Mucosa of descending colon (tissue), 3 donors: ENCODE measurements at regions not wholly inside any gene's neighbourhood (a gene's known extent, or its start where the extent isn't known, plus 50 kb on each side); places are given as distances from the start of the nearest gene placed in this dataset.

ENCODE experiments used
- ATAC-seq: fragments of 200-7000 bp; cut with Tn5 transposase; one replicate; pipeline ENCODE4 v1.9.1; 2020; ENCODE audit warnings: mild to moderate bottlenecking, moderate library complexity
- DNase-seq, 3 donors: peaks; one replicate each; pipeline ENCODE4 v3.0.0-alpha.2; 2020
- H3K36me3 ChIP-seq: fragments of 200-600 bp; one replicate; pipeline ENCODE4 v1.8.0; 2021; ENCODE audit warnings: low read depth, mild to moderate bottlenecking
- H3K4me1 ChIP-seq: fragments of 200-600 bp; one replicate; pipeline ENCODE4 v1.8.0; 2021; ENCODE audit warnings: low read depth, mild to moderate bottlenecking
- H3K4me3 ChIP-seq: fragments of 200-600 bp; one replicate; pipeline ENCODE4 v1.8.0; 2021; ENCODE audit warnings: mild to moderate bottlenecking
- H3K9me3 ChIP-seq: fragments of 200-600 bp; one replicate; pipeline ENCODE4 v1.8.0; 2021; ENCODE audit warnings: mild to moderate bottlenecking
- intact Hi-C, 2 donors: fragments of 100-400 bp; cut with DNase I in 1 of 2; cut with micrococcal nuclease in 1 of 2; formaldehyde crosslinking; loops; one replicate each; pipeline versions ENCODE4 v1.11.0 to v1.11.1; 2022; cut with DNase I, micrococcal nuclease
- TF ChIP-seq, protein P1 (sequence below): fragments of 200-600 bp; IDR thresholded peaks from one replicate; pipeline ENCODE4 v1.8.0; 2022; ENCODE audit warnings: antibody characterized with exemption, mild to moderate bottlenecking
- donor health status: DM: no; HTN: no; CAD: no; lungs with moderate emphysema.
- donor health status: DM: no; HTN: no; CAD: no.
- donor health status: DM: no; HTN: yes; CAD: no.

DNA sequence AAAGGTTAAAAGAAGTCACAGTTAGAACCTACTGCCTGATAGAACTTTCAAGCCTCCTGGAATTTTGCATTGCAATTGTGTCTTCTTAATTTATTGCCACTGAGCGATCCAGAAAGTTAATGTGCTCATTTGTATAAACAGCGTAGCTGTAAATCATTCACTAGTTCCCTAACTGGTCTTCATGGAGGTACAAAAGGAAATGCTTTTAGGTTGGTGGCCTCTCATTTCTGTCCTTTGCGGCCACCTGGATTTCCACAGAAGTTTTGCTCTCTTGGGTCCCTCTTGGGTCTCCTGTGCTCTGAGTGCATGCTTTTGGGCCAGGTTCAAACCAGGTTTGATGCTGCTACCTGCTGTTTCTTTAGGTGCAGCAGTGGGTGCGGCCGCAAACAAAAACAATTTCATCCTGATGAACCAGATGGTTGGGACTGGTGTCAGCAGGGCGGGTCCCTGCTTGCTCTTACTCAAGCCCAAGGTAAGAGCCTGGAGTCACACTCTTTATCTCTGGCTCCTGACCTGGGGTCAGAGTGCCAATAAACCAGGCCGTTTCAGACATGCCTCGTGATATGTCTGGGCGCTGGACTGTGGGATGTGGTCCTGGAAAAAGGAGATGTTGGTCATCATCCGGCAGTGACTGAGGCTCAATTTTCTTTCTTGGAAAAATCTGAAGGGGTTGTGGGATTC, 270.1 kb downstream of the PTTG2 start:
- ATAC-seq, result peak; percentile 88

DNA sequence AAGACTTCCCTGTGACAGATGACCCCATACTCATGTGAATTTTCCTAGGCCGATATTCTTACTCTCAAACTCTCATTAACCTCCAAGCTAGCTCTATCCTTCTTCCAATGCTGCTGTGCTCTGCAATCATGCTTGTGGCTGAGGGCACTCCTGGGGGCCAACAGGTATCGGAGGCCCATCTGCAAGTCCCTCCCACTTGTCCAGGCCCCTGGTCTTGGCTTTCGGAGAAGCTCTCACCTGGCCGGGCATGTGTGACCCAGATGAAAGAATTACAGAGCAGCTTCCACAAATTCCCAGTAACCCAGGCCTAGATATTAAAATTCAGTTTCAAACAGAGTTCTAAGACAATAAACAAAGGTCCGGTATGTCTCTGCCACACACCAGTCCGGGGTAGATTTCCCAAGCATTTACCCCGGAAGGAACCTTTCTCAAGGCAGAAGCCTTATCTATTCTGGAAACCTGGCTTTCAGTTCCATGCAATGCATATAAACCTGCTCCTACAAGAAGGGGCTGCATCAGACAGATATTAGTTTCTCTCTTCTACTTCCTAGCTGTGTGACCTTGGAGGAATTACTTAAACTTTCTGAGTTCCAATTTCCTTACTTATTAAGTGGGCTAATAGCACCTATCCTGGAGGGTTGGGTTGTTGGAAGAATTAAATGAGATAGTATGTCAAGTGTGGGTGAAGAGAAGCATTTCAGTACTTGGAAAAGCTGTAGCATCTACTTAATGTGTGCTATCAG, 270.8 kb downstream of the PTTG2 start:
- ATAC-seq (peak; percentile 1), DNase-seq (peak in 1 of 3 donors; percentile 44)
- Histone ChIP-seq H3K36me3 (no peaks in the 10 kb centered on the region), H3K4me3 (no peak overlapping the region), H3K9me3 (no peaks in the 10 kb centered on the region), H3K4me1 (peaks cover 19% of the 10 kb centered on the region)
- TF ChIP-seq, protein P1, sequence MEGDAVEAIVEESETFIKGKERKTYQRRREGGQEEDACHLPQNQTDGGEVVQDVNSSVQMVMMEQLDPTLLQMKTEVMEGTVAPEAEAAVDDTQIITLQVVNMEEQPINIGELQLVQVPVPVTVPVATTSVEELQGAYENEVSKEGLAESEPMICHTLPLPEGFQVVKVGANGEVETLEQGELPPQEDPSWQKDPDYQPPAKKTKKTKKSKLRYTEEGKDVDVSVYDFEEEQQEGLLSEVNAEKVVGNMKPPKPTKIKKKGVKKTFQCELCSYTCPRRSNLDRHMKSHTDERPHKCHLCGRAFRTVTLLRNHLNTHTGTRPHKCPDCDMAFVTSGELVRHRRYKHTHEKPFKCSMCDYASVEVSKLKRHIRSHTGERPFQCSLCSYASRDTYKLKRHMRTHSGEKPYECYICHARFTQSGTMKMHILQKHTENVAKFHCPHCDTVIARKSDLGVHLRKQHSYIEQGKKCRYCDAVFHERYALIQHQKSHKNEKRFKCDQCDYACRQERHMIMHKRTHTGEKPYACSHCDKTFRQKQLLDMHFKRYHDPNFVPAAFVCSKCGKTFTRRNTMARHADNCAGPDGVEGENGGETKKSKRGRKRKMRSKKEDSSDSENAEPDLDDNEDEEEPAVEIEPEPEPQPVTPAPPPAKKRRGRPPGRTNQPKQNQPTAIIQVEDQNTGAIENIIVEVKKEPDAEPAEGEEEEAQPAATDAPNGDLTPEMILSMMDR, result no peak
- intact Hi-C loops, result loop anchor here in 1 of 2 donors (5.0 kb wide), 1 partner anchor 441 kb away; no protein-coding TSS in a partner anchor

More for the DNA sequence above, 270.1 kb downstream of the PTTG2 start:
- H3K9me3 ChIP-seq, result no peaks in the 10 kb centered on the region
- peaks cover 19% of the 10 kb centered on the region for H3K4me1 ChIP-seq
- peak; percentile 79 to 87 (median 87) for DNase-seq
- TF ChIP-seq, protein P1, result no peak
- intact Hi-C loops, result loop anchor here in 1 of 2 donors (5.0 kb wide), 1 partner anchor 442 kb away; no protein-coding TSS in a partner anchor
- H3K36me3 ChIP-seq, result no peaks in the 10 kb centered on the region
- no peak overlapping the region for H3K4me3 ChIP-seq

DNA sequence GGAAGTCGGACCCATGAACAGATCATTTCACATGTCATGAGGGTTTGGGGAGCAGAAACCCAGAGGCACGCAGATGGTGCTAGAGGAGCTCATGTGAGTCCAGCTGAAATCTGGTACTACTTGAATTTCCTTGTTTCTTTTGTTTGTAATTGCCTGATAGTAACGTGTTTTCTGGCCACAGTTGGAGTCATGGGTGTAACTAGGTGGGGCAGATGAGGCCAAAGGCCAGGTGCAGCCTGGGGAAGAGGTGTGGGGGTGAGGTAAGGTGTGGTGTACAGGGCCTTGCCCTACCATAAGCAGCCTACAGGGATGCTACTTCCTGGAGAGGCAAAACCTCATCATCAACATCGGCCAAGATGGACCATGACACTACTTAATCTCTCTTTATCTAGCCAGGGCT, 271.4 kb downstream of the PTTG2 start:
- ATAC-seq, result peak; percentile 91
- DNase-seq, result peak; percentile 79 to 87 (median 85)

DNA sequence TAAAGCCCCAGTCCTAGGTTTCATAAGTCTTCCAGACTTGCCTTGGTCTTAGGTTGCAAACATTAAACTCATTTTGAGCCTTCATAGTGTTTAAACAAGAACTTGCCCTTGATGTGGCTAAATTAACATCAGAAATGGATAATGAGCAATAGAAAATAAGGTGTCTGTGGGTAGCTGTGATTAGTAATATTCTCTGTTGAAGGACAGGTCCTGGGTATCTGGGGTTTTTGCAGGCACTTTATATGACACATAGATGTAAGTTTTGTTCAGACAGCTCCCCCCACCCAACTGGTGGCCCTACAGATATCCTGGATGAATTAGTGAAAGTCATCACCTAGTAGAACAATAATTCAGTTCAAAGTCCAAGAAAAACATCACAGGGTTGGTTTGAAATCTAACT, 272.5 kb downstream of the PTTG2 start:
- intact Hi-C loops, result loop anchor here in 1 of 2 donors (2.0 to 5.0 kb wide), 2 partner anchors 82 to 440 kb away; no protein-coding TSS in a partner anchor
- no peak overlapping the region for H3K4me3 ChIP-seq
- no peak for ATAC-seq
- H3K9me3 ChIP-seq, result no peaks in the 10 kb centered on the region
- peaks cover 19% of the 10 kb centered on the region for H3K4me1 ChIP-seq
- TF ChIP-seq, protein P1, result no peak
- H3K36me3 ChIP-seq, result no peaks in the 10 kb centered on the region
- no peak for DNase-seq

More for the DNA sequence above, 271.4 kb downstream of the PTTG2 start:
- Histone ChIP-seq H3K36me3 (no peaks in the 10 kb centered on the region), H3K4me1 (peaks cover 19% of the 10 kb centered on the region), H3K9me3 (no peaks in the 10 kb centered on the region), H3K4me3 (no peak overlapping the region)
- intact Hi-C loops, result loop anchor here in 1 of 2 donors (2.0 to 5.0 kb wide), 2 partner anchors 83 to 441 kb away; no protein-coding TSS in a partner anchor
- TF ChIP-seq, protein P1, result peak; percentile 19

DNA sequence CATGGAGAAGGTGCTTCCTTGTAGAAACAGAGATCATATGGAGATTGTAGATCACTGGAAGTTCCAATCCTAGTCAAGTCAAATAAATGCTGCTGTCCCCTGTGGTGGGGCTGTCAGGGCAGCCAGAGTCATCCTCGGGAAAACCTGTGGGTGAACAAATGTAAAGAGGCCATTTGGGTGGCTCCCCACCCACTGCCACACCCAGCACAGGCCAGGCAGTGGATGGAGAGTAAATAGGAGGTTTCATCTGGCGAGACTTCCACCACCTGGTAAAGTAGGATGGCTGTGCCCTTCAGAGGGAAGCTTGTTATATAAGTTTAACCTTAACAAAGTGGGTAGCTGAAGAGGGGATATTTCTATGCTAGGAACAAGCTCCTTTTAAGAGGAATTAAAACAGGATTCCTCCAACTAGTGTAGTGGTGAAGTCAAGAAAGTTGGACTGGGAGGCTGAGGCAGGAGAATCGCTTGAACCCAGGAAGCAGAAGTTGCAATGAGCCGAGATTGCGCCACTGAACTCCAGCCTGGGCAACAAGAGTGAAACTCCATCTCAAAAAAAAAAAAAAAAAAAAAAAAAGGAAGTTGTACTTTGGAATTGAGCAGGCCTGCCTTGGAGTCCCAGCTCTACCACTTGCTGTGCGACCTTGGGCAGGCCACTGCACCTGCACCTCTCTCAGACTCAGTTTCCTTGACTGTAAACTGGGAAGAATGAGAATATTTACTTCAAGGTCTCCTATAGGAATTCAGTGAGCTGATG, 273.7 kb downstream of the PTTG2 start:
- no peak overlapping the region for H3K4me3 ChIP-seq
- no peak for ATAC-seq
- no peaks in the 10 kb centered on the region for H3K36me3 ChIP-seq
- intact Hi-C loops, result loop anchor here in 1 of 2 donors (2.0 to 5.0 kb wide), 2 partner anchors 81 to 438 kb away; no protein-coding TSS in a partner anchor
- H3K4me1 ChIP-seq, result peaks cover 19% of the 10 kb centered on the region
- H3K9me3 ChIP-seq, result no peaks in the 10 kb centered on the region
- TF ChIP-seq, protein P1, result no peak
- DNase-seq, result peak in 2 of 3 donors; percentile 45 to 59
